ENCODE measurements at regions not wholly inside any gene's neighbourhood (a gene's known extent, or its start where the extent isn't known, plus 50 kb on each side); places are given as distances from the start of the nearest gene placed in this dataset.

DNA sequence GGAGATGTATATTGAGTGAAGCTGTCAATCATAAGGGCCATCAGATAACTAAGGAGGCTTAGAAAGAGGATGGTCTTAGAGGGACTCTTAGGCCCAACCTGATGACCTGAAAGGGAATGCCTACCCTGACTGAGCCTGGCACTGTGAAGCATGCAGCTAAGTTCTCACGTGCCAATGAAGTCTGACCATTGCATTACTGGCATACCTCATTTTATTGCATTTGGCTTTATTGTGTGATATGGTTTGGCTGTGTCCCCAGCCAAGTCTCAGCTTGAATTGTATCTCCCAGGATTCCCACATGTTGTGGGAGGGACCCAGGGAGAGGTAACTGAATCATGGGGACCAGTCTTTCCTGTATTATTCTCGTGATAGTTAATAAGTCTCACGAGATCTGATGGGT, 421.6 kb upstream of the SGCD start:
- H3K36me3 ChIP-seq (ENCODE audit: control insufficient read depth, insufficient read depth, low read length), result no peaks in the 10 kb centered on the region
- no TSS peak for BruUV-seq (replicated peaks)
- no peaks in the 10 kb centered on the region for H3K9me3 ChIP-seq (ENCODE audit: control insufficient read depth, insufficient read depth, low read depth, low read length)
- ChIA-PET CTCF (no interaction called here), POLR2A (no interaction called here)
- in situ Hi-C loops (cut with HindIII; ENCODE audit: low pct_unique_long_range_greater_than_20kb, low sequenced_read_pairs), result no loop called here
- no peaks in the 10 kb centered on the region for H3K4me1 ChIP-seq (ENCODE audit: control insufficient read depth, insufficient read depth, low read length)
- no peak overlapping the region for H3K4me3 ChIP-seq (ENCODE audit: low read depth in 2 of 2, low read length in 2 of 2)
- no peak overlapping the region for H3K27ac ChIP-seq (ENCODE audit: low read length)
- ATAC-seq (no peak), DNase-seq (ENCODE audit: low read depth, low spot score) (no peak)
- H3K27me3 ChIP-seq (ENCODE audit: control insufficient read depth, insufficient read depth, low read length), result no peaks in the 10 kb centered on the region
- intact Hi-C loops (cut with micrococcal nuclease; ENCODE audit: unreplicated experiment), result no loop called here
- no peak for TF ChIP-seq TCF7L2 (IDR thresholded peaks at IDR 0.05; ENCODE audit: low read depth, low read length)
- no peak for TF ChIP-seq POLR2AphosphoS5 (IDR thresholded peaks at IDR 0.05; ENCODE audit: low read depth, low read length)
- no peak for TF ChIP-seq SIN3A (IDR thresholded peaks at IDR 0.05; ENCODE audit: borderline replicate concordance, insufficient read depth, low read depth, low read length)
- TF ChIP-seq, protein P1, sequence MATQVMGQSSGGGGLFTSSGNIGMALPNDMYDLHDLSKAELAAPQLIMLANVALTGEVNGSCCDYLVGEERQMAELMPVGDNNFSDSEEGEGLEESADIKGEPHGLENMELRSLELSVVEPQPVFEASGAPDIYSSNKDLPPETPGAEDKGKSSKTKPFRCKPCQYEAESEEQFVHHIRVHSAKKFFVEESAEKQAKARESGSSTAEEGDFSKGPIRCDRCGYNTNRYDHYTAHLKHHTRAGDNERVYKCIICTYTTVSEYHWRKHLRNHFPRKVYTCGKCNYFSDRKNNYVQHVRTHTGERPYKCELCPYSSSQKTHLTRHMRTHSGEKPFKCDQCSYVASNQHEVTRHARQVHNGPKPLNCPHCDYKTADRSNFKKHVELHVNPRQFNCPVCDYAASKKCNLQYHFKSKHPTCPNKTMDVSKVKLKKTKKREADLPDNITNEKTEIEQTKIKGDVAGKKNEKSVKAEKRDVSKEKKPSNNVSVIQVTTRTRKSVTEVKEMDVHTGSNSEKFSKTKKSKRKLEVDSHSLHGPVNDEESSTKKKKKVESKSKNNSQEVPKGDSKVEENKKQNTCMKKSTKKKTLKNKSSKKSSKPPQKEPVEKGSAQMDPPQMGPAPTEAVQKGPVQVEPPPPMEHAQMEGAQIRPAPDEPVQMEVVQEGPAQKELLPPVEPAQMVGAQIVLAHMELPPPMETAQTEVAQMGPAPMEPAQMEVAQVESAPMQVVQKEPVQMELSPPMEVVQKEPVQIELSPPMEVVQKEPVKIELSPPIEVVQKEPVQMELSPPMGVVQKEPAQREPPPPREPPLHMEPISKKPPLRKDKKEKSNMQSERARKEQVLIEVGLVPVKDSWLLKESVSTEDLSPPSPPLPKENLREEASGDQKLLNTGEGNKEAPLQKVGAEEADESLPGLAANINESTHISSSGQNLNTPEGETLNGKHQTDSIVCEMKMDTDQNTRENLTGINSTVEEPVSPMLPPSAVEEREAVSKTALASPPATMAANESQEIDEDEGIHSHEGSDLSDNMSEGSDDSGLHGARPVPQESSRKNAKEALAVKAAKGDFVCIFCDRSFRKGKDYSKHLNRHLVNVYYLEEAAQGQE (IDR thresholded peaks at IDR 0.05; ENCODE audit: insufficient read depth in 1 of 2, low read depth in 2 of 2, low read length in 1 of 2), result no peak
- TF ChIP-seq, protein P2, sequence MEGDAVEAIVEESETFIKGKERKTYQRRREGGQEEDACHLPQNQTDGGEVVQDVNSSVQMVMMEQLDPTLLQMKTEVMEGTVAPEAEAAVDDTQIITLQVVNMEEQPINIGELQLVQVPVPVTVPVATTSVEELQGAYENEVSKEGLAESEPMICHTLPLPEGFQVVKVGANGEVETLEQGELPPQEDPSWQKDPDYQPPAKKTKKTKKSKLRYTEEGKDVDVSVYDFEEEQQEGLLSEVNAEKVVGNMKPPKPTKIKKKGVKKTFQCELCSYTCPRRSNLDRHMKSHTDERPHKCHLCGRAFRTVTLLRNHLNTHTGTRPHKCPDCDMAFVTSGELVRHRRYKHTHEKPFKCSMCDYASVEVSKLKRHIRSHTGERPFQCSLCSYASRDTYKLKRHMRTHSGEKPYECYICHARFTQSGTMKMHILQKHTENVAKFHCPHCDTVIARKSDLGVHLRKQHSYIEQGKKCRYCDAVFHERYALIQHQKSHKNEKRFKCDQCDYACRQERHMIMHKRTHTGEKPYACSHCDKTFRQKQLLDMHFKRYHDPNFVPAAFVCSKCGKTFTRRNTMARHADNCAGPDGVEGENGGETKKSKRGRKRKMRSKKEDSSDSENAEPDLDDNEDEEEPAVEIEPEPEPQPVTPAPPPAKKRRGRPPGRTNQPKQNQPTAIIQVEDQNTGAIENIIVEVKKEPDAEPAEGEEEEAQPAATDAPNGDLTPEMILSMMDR (IDR thresholded peaks at IDR 0.05), result no peak

GRCh38 chr5:155906046-155906445, 420.9 kb upstream of the SGCD start:
- DNase-seq (ENCODE audit: low read depth, low spot score) (no peak), ATAC-seq (no peak)
- TF ChIP-seq SIN3A (IDR thresholded peaks at IDR 0.05; ENCODE audit: borderline replicate concordance, insufficient read depth, low read depth, low read length), result no peak
- TF ChIP-seq, protein P2 (IDR thresholded peaks at IDR 0.05), result no peak
- Histone ChIP-seq H3K27ac (ENCODE audit: low read length) (no peak overlapping the region), H3K27me3 (ENCODE audit: control insufficient read depth, insufficient read depth, low read length) (no peaks in the 10 kb centered on the region), H3K4me1 (ENCODE audit: control insufficient read depth, insufficient read depth, low read length) (no peaks in the 10 kb centered on the region), H3K36me3 (ENCODE audit: control insufficient read depth, insufficient read depth, low read length) (no peaks in the 10 kb centered on the region), H3K4me3 (ENCODE audit: low read depth in 2 of 2, low read length in 2 of 2) (no peak overlapping the region), H3K9me3 (ENCODE audit: control insufficient read depth, insufficient read depth, low read depth, low read length) (no peaks in the 10 kb centered on the region)
- intact Hi-C loops (cut with micrococcal nuclease; ENCODE audit: unreplicated experiment) (no loop called here), in situ Hi-C loops (cut with HindIII; ENCODE audit: low pct_unique_long_range_greater_than_20kb, low sequenced_read_pairs) (no loop called here)
- ChIA-PET POLR2A (no interaction called here), CTCF (no interaction called here)
- no TSS peak for BruUV-seq (replicated peaks)

- ATAC-seq (no peak), DNase-seq (ENCODE audit: low read depth, low spot score) (no peak)
- H3K4me3 ChIP-seq (ENCODE audit: low read depth in 2 of 2, low read length in 2 of 2), result no peak overlapping the region
- CTCF ChIA-PET, result no interaction called here
- in situ Hi-C loops (cut with HindIII; ENCODE audit: low pct_unique_long_range_greater_than_20kb, low sequenced_read_pairs) (no loop called here), intact Hi-C loops (cut with micrococcal nuclease; ENCODE audit: unreplicated experiment) (no loop called here)
- H3K27me3 ChIP-seq (ENCODE audit: control insufficient read depth, insufficient read depth, low read length), result no peaks in the 10 kb centered on the region
- POLR2A ChIA-PET, result no interaction called here
- no TSS peak for BruUV-seq (replicated peaks)
- H3K9me3 ChIP-seq (ENCODE audit: control insufficient read depth, insufficient read depth, low read depth, low read length), result no peaks in the 10 kb centered on the region
- H3K4me1 ChIP-seq (ENCODE audit: control insufficient read depth, insufficient read depth, low read length), result no peaks in the 10 kb centered on the region
- no peak overlapping the region for H3K27ac ChIP-seq (ENCODE audit: low read length)
- no peaks in the 10 kb centered on the region for H3K36me3 ChIP-seq (ENCODE audit: control insufficient read depth, insufficient read depth, low read length)
- no peak for TF ChIP-seq SIN3A (IDR thresholded peaks at IDR 0.05; ENCODE audit: borderline replicate concordance, insufficient read depth, low read depth, low read length)
- no peak for TF ChIP-seq TCF7L2 (IDR thresholded peaks at IDR 0.05; ENCODE audit: low read depth, low read length)
- TF ChIP-seq, protein P2 (IDR thresholded peaks at IDR 0.05), result no peak
- TF ChIP-seq, protein P1 (IDR thresholded peaks at IDR 0.05; ENCODE audit: insufficient read depth in 1 of 2, low read depth in 2 of 2, low read length in 1 of 2), result no peak
- no peak for TF ChIP-seq POLR2AphosphoS5 (IDR thresholded peaks at IDR 0.05; ENCODE audit: low read depth, low read length)
Observed at GRCh38 chr5:155908543-155908942, 418.4 kb upstream of the SGCD start.
